Hepatocyte (in vitro differentiated cells): ENCODE measurements at regions not wholly inside any gene's neighbourhood (a gene's known extent, or its start where the extent isn't known, plus 50 kb on each side); places are given as distances from the start of the nearest gene placed in this dataset.

ENCODE experiments used
- DNase-seq: peaks from one replicate; pipeline ENCODE4 v3.0.0-alpha.2; 2016; ENCODE audit warnings: low spot score
- H2AFZ ChIP-seq: fragments of 200-600 bp; sonication (generic); 2 replicates; pipeline ENCODE4 v1.6.0; 2016; ENCODE audit warnings: antibody characterized with exemption, mild to moderate bottlenecking
- H3K27ac ChIP-seq: fragments of 200-600 bp; sonication (generic); 2 replicates; pipeline ENCODE4 v1.5.1; 2016; ENCODE audit warnings: mild to moderate bottlenecking
- H3K27me3 ChIP-seq: fragments of 200-600 bp; sonication (generic); 2 replicates; pipeline ENCODE4 v1.6.1; 2016
- H3K36me3 ChIP-seq: fragments of 200-600 bp; sonication (generic); replicated peaks from 2 replicates; pipeline ENCODE4 v1.5.1; 2016; ENCODE audit warnings: low read depth; ENCODE audit not compliant: insufficient read depth
- H3K4me1 ChIP-seq: fragments of 200-600 bp; sonication (generic); 2 replicates; pipeline ENCODE4 v1.5.1; 2016; ENCODE audit warnings: mild to moderate bottlenecking, moderate library complexity; ENCODE audit not compliant: insufficient read depth
- H3K4me2 ChIP-seq: fragments of 200-600 bp; sonication (generic); 2 replicates; pipeline ENCODE4 v1.6.0; 2016
- H3K4me3 ChIP-seq: fragments of 200-600 bp; sonication (generic); 2 replicates; pipeline ENCODE4 v1.5.1; 2016; ENCODE audit warnings: mild to moderate bottlenecking
- H3K79me2 ChIP-seq: fragments of 200-600 bp; sonication (generic); 2 replicates; pipeline ENCODE4 v1.6.0; 2017; ENCODE audit warnings: mild to moderate bottlenecking
- H3K9me2 ChIP-seq: fragments of 200-600 bp; sonication (generic); replicated peaks from 2 replicates; pipeline ENCODE4 v1.6.0; 2017; ENCODE audit warnings: mild to moderate bottlenecking; ENCODE audit not compliant: insufficient read depth
- H3K9me3 ChIP-seq: fragments of 200-600 bp; sonication (generic); 2 replicates; pipeline ENCODE4 v1.5.1; 2016; ENCODE audit warnings: low read depth, mild to moderate bottlenecking
- H4K20me1 ChIP-seq: fragments of 200-600 bp; sonication (generic); 2 replicates; pipeline ENCODE4 v1.6.0; 2016; ENCODE audit warnings: mild to moderate bottlenecking; ENCODE audit not compliant: insufficient read depth, poor library complexity, severe bottlenecking
- CTCF ChIP-seq: fragments of 200-600 bp; sonication (generic); IDR thresholded peaks from 2 replicates; pipeline ENCODE4 v1.5.1; 2016; ENCODE audit warnings: antibody characterized with exemption, mild to moderate bottlenecking; ENCODE audit not compliant: poor library complexity
- EZH2 ChIP-seq: fragments of 200-600 bp; sonication (generic); IDR thresholded peaks from 2 replicates; pipeline ENCODE4 v1.6.1; 2016; ENCODE audit warnings: antibody characterized with exemption, mild to moderate bottlenecking, borderline replicate concordance
- EZH2phosphoT487 ChIP-seq: fragments of 200-600 bp; sonication (generic); IDR thresholded peaks from one replicate; pipeline ENCODE4 v1.6.1; 2018; ENCODE audit warnings: antibody characterized with exemption, mild to moderate bottlenecking, low read depth, moderate library complexity; ENCODE audit not compliant: unreplicated experiment, severe bottlenecking
- WGBS: methylation state at CpG from one replicate; pipeline ENCODE4 v1.1.6; 2016; ENCODE audit warnings: low lambda C conversion rate; ENCODE audit errors: missing lambda C conversion rate; 5-methylcytosine and 5-hydroxymethylcytosine counted together

- no peaks in the 10 kb centered on the region for H3K9me2 ChIP-seq
- H3K27ac ChIP-seq, result no peak overlapping the region
- no peaks in the 10 kb centered on the region for H3K36me3 ChIP-seq
- DNase-seq, result peak; percentile 68
- TF ChIP-seq CTCF, result peak; percentile 69
- no peak for TF ChIP-seq EZH2phosphoT487
- H2AFZ ChIP-seq, result no peak overlapping the region
- H3K4me1 ChIP-seq, result no peaks in the 10 kb centered on the region
- no peaks in the 10 kb centered on the region for H3K27me3 ChIP-seq
- 51% methylated on average over 5 of the region's 5 CpGs for WGBS
- no peaks in the 10 kb centered on the region for H4K20me1 ChIP-seq
- H3K79me2 ChIP-seq, result no peaks in the 10 kb centered on the region
- no peaks in the 10 kb centered on the region for H3K9me3 ChIP-seq
- no peak overlapping the region for H3K4me3 ChIP-seq
- no peak overlapping the region for H3K4me2 ChIP-seq
Observed at GRCh38 chr2:40554665-40555294, 102.9 kb upstream of the SLC8A1 start.

DNA sequence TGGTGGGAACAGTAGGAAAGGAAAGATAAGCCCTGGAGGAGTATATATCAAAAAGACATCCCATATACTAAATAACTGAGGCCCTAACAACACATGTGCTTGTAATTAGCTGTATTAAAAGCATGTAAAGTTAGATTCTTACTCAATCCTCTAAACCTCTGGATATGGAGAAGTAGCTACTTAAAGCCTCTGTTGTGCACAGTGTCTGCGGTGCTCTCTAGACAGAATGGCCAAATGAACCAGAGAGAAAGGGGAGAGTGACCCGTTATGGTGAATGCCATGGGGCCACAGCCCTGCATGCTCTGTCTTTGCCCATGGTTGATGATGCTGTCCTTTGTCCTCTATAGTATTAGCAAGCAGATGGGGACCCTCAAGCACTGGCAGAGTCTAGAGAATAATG lies 104.4 kb upstream of the SLC8A1 start:
- Histone ChIP-seq H2AFZ (no peak overlapping the region), H3K4me2 (no peak overlapping the region), H3K79me2 (no peaks in the 10 kb centered on the region)

DNA sequence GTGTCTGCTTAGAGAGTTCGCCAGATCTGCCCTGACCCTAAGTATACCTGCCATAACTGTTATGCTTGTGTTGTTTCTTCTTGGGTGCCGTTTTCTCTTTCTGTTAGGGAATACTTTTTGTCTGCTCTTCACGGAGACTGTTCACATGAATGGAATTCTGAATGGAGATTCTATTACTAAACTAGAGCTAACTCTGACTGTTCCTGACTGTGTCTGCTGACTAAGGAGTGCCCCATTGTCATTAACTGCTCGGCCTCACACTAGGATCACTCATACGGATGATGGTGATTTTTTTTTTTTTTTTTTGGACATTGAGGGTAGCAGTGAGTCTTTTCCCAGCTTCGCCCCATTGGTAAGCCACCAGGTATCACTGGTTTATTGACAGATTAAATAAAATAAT lies 104.8 kb upstream of the SLC8A1 start:
- H3K79me2 ChIP-seq, result no peaks in the 10 kb centered on the region
- H3K4me1 ChIP-seq, result no peaks in the 10 kb centered on the region
- H3K9me2 ChIP-seq, result no peaks in the 10 kb centered on the region
- WGBS, result 82% methylated on average over 6 of the region's 6 CpGs
- no peaks in the 10 kb centered on the region for H3K27me3 ChIP-seq
- no peak overlapping the region for H3K27ac ChIP-seq
- H2AFZ ChIP-seq, result no peak overlapping the region
- no peaks in the 10 kb centered on the region for H3K36me3 ChIP-seq
- no peak overlapping the region for H3K4me3 ChIP-seq
- no peaks in the 10 kb centered on the region for H4K20me1 ChIP-seq
- H3K4me2 ChIP-seq, result no peak overlapping the region
- DNase-seq, result no peak
- H3K9me3 ChIP-seq, result no peaks in the 10 kb centered on the region
- no peak for TF ChIP-seq EZH2
- no peak for TF ChIP-seq CTCF
- TF ChIP-seq EZH2phosphoT487, result no peak

More for the DNA sequence above, 104.4 kb upstream of the SLC8A1 start:
- Histone ChIP-seq H3K36me3 (no peaks in the 10 kb centered on the region), H3K9me3 (no peaks in the 10 kb centered on the region), H4K20me1 (no peaks in the 10 kb centered on the region), H3K4me3 (no peak overlapping the region), H3K9me2 (no peaks in the 10 kb centered on the region), H3K27me3 (no peaks in the 10 kb centered on the region), H3K4me1 (no peaks in the 10 kb centered on the region), H3K27ac (no peak overlapping the region)
- no peak for TF ChIP-seq EZH2
- TF ChIP-seq CTCF, result no peak
- TF ChIP-seq EZH2phosphoT487, result no peak
- DNase-seq, result no peak
- 35% methylated on average over 2 of the region's 2 CpGs for WGBS
